WERI-Rb-1 (cell line): ENCODE measurements at regions not wholly inside any gene's neighbourhood (a gene's known extent, or its start where the extent isn't known, plus 50 kb on each side); places are given as distances from the start of the nearest gene placed in this dataset.
A peak's percentile ranks its signal among the peaks of the same experiment; 100 is the strongest.
"Not testable (repeated sequence)": the region's sequence is repeated elsewhere in the genome, so short reads cannot be mapped to it uniquely, and the experiment has no call there.

ENCODE experiments used
- DNase-seq: peaks from one replicate; pipeline ENCODE4 v3.0.0-alpha.2; 2020
- H3K27ac ChIP-seq: fragments of 250-450 bp; sonication (Bioruptor Pico); 2 replicates; pipeline ENCODE4 v1.5.1; 2020; ENCODE audit warnings: mild to moderate bottlenecking, moderate library complexity
- H3K27me3 ChIP-seq: fragments of 250-450 bp; sonication (Bioruptor Pico); 2 replicates; pipeline ENCODE4 v1.5.1; 2021; ENCODE audit warnings: mild to moderate bottlenecking, low read depth, moderate library complexity; ENCODE audit not compliant: insufficient read depth, severe bottlenecking
- H3K36me3 ChIP-seq: fragments of 250-450 bp; sonication (Bioruptor Pico); 2 replicates; pipeline ENCODE4 v1.5.1; 2020; ENCODE audit warnings: mild to moderate bottlenecking, moderate library complexity
- H3K4me3 ChIP-seq: 2 replicates; pipeline ENCODE4 v1.5.1; 2011; ENCODE audit warnings: low read depth, mild to moderate bottlenecking, control low read depth, low read length
- H3K9me3 ChIP-seq: fragments of 250-450 bp; sonication (Bioruptor Pico); 2 replicates; pipeline ENCODE4 v1.5.1; 2021; ENCODE audit warnings: mild to moderate bottlenecking, moderate library complexity; ENCODE audit not compliant: severe bottlenecking
- TF ChIP-seq, protein P1 (sequence below): IDR thresholded peaks from 2 replicates; pipeline ENCODE4 v1.5.1; 2011; ENCODE audit warnings: low read depth, mild to moderate bottlenecking, control low read depth, inconsistent platforms, low read length

DNA sequence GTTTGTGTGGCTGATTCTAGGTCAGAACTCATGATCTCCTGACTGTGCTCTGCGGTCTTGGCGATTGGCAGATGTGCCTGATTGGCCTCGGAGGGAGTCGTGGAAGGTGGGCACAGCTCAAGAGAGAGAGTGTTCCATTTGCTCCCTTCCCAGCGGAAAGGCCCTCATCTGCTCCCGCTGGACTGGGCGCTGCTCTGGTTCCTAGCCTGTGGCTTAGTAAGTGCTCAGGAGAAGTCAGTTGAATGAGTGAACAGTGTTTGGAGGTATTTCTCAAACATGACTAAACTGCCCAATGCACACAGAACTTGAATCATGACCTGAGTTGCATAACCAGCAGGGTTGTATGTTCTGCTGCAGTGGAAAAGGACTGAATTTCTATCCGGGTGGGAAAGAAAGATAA lies 120.2 kb upstream of the PITX1 start:
- TF ChIP-seq, protein P1, sequence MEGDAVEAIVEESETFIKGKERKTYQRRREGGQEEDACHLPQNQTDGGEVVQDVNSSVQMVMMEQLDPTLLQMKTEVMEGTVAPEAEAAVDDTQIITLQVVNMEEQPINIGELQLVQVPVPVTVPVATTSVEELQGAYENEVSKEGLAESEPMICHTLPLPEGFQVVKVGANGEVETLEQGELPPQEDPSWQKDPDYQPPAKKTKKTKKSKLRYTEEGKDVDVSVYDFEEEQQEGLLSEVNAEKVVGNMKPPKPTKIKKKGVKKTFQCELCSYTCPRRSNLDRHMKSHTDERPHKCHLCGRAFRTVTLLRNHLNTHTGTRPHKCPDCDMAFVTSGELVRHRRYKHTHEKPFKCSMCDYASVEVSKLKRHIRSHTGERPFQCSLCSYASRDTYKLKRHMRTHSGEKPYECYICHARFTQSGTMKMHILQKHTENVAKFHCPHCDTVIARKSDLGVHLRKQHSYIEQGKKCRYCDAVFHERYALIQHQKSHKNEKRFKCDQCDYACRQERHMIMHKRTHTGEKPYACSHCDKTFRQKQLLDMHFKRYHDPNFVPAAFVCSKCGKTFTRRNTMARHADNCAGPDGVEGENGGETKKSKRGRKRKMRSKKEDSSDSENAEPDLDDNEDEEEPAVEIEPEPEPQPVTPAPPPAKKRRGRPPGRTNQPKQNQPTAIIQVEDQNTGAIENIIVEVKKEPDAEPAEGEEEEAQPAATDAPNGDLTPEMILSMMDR, result no peak
- H3K27me3 ChIP-seq, result no peaks in the 10 kb centered on the region
- no peak for DNase-seq
- no peak overlapping the region for H3K27ac ChIP-seq
- no peaks in the 10 kb centered on the region for H3K36me3 ChIP-seq
- H3K4me3 ChIP-seq, result no peak overlapping the region
- H3K9me3 ChIP-seq, result peaks cover 8% of the 10 kb centered on the region

DNA sequence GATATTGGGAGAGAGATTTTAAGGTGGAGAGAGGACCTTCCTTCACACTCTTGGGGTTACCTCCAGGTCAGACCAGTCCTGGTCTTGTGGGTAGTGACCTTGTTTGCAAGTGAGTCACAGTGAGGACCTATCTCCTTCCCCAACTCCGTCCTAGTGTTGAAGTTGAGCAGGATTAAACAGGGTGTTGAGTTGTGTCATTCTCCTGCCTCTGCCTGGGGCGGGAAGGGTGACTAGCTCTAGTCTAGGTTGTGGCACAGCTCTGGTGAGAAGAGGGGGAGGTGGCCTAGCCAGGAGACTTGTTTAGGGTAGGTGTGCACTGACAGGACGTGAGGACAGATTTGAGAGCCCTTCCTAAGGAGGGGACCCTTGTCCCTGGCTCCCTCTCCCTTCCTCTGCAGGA lies 119.6 kb upstream of the PITX1 start:
- DNase-seq, result no peak
- peaks cover 4% of the 10 kb centered on the region for H3K9me3 ChIP-seq
- TF ChIP-seq, protein P1, result no peak
- H3K27ac ChIP-seq, result no peak overlapping the region
- H3K4me3 ChIP-seq, result no peak overlapping the region
- H3K36me3 ChIP-seq, result no peaks in the 10 kb centered on the region
- H3K27me3 ChIP-seq, result no peaks in the 10 kb centered on the region

DNA sequence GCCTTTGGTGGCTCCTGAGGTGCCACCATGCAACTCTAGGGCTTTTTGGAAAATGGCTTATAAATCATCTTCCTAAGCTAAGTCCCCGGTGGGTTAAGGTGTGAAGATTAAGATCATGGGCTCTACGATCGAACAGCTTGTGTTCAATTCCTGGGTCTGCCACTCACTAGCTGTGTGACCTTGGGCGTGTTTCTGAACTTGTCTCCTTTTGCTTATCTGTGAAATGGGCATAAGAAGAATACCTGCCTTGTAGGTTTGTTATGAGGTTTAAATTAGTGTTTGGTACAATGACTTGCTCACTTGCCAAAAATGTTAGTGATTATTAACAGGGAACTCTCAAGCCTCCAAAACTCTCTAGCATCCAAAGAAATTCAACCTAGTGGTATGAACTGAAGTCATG lies 119.2 kb upstream of the PITX1 start:
- H3K27ac ChIP-seq, result no peak overlapping the region
- TF ChIP-seq, protein P1, result no peak
- H3K27me3 ChIP-seq, result no peaks in the 10 kb centered on the region
- DNase-seq, result no peak
- H3K4me3 ChIP-seq, result no peak overlapping the region
- H3K9me3 ChIP-seq, result peaks cover 3% of the 10 kb centered on the region
- no peaks in the 10 kb centered on the region for H3K36me3 ChIP-seq

DNA sequence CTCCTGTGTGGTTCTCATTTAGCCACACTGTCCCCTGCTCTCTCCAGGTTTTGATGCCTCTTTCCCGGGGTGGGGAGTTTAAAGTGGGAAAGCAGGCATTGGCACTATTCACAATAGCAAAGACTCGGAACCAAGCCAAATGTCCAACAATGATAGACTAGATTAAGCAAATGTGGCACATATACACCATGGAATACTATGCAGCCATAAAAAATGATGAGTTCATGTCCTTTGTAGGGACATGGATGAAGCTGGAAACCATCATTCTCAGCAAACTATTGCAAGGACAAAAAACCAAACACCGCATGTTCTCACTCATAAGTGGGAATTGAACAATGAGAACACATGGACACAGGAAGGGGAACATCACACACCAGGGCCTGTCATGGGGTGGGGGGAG lies 117.6 kb upstream of the PITX1 start:
- not testable (repeated sequence) for H3K9me3 ChIP-seq, DNase-seq, H3K4me3 ChIP-seq, H3K27me3 ChIP-seq, H3K36me3 ChIP-seq
- peak overlapping the region; percentile 80 for H3K27ac ChIP-seq

DNA sequence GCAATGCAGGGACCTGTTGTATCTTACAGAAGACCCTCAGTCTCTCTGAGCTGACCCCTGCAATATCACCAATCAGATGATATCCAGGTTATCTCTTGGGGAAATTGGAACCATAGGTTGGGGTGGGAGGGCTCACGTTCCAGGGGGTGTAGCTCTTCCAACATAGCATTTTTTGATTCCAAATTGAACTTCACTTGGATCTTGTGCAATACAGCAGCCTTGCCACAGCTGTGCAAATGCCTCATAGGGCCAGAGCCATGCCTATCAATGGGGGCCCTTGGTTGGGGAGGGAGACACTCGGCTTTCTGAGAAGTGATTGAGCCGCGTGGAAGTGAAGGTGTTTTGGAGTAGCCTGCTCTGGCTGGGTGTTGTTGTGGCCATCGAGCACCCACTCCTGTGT lies 117.2 kb upstream of the PITX1 start:
- TF ChIP-seq, protein P1, result no peak
- Histone ChIP-seq H3K9me3 (no peaks in the 10 kb centered on the region), H3K36me3 (no peaks in the 10 kb centered on the region), H3K27ac (peak overlapping the region; percentile 80), H3K27me3 (no peaks in the 10 kb centered on the region), H3K4me3 (no peak overlapping the region)
- DNase-seq, result no peak

DNA sequence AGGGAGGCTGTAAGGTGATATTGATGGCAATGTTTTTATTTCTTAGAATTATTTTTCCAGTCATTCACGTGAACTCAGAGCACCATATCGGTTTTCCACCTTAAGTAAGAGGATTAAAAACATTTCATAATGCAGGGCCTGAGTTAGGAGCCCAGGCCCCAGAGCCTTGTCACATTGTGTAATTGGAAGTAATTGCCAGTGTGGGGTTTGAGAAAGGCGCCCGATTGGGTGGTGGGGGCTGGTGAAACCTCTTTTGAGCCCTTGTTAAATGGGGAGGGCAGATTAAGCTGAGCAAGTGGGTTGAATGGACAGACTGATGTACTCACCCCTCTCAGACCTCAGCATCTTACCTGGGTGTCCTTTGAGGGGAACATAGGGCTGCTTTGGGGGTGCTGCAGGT lies 116.7 kb upstream of the PITX1 start:
- H3K4me3 ChIP-seq, result no peak overlapping the region
- TF ChIP-seq, protein P1, result no peak
- H3K27me3 ChIP-seq, result no peaks in the 10 kb centered on the region
- H3K9me3 ChIP-seq, result no peaks in the 10 kb centered on the region
- H3K36me3 ChIP-seq, result no peaks in the 10 kb centered on the region
- peak; percentile 62 for DNase-seq
- peak overlapping the region; percentile 80 for H3K27ac ChIP-seq
